ENCODE measurements at regions not wholly inside any gene's neighbourhood (a gene's known extent, or its start where the extent isn't known, plus 50 kb on each side); places are given as distances from the start of the nearest gene placed in this dataset.
"Not testable (repeated sequence)": the region's sequence is repeated elsewhere in the genome, so short reads cannot be mapped to it uniquely, and the experiment has no call there.

DNA sequence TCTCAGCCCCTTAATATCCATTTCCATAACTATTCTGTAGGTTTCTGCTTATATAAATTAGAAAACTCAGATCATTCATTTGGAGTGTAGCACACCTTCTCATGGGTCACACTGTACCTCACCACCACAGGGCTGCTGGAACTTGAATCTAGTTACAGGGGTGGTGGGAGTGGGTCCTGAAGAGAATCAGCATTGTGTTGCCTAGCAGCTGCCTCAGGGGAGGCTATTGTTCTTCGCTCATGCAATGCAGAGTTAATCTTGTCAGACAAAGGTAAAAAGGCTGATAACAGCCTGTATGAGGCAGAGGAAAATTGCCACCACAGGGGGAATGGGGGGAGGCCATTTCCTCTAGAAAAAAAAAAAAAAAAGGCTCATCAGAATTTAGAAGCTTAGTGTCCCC lies 496.0 kb upstream of the ADGRB3 start:
- no peak for DNase-seq

DNA sequence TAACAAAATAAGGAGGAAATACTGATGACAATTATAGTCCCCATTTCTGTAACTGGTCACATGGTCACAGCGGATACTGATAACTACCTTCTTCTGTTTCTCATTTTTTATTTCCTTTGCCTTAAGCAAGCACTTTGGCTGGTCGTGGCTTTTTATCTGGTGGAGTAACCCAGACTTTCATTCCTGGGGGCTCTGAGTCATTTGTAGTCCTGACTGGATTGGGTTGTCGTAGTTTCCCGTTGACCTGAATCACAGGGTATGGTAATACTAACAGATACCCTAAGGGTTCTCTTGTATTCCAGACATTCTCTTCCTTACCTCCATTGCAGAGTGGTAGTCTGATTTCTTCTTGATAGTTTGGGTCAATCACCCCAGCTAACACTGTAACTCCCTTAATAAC lies 500.3 kb upstream of the ADGRB3 start:
- DNase-seq, result no peak

DNA sequence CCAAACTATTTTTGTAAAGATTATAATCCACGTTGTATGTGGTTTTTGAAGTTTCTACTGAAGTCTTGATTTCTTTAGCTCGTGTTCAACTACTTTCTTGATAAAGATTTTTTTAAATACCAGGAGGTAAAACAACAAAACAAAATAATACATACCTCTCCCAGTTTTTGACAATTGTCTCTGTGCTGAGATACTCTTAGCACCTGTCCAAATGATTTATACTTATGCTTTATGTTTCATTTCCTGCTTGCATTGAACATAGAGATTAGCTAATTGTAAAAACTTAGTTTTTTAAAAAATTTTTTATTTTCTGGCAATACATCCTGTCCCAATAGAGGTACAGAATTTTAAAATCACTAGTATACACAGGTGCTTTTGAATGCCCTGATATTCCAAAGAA lies 506.9 kb upstream of the ADGRB3 start:
- DNase-seq, result no peak

DNA sequence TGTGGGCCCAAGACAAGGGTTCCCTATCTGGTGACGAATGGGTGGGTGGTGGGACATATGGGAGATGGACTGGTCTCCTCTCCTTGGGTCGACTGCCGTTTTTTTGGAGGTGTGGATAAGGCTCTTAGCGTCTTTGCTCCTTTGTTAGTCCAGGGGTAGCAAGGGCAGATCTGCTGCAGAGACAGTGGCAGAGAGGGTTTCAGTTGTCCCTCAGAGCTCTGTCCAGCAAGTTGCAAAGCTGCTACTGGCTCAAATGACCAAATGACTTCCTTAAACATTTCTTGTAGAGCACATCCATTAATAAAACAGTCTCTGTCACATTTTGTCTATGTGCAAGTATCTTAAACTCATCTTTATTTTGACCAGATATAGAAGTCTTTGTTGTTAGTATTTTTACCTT lies 508.0 kb upstream of the ADGRB3 start:
- no peak for DNase-seq

DNA sequence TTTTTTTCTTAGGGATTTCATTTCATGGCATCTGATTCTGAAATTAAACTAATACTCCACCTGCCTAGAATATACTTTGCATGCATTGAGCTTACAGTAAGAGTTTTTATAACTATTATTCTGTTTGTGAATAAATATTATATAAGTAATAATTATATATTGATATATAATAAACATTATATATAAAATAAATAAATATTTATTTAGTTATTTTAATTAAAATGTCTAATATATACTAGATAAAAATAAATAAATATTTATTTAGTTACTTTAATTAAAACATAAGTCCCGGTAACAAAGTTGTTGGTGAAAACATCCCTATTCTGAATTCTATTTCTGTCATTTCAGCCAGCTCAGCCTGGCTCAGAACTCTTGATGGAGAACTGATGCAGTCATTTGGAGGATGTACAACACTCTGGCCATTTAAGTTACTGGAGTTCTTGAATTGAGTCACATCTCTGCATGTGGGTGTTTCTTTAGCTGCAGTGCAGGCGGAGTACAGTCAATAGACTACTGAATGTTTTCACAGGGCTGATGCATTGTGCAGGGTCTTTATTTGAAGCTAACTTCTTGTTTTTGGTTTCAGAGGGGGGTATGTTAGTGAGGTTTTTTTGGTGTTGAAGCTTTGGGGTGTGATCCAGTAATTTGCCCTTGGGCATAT lies 508.9 kb upstream of the ADGRB3 start:
- no peak for DNase-seq

DNA sequence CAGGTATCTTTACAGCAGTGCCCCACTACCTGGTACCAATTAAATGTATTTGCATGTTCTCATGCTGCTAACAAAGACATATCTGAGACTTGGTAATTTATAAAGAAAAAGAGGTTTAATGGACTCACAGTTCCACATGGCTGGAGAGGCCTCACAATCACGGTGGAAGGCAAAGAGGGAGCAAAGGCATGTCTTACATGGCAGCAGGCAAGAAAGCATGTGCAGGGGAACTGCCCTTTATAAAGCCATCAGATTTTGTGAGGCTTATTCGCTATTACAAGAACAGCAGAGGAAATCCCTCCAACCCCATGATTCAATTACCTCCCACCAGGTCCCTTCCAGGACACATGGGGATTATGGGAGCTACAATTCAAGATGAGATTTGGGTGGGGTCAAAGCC lies 512.1 kb upstream of the ADGRB3 start:
- not testable (repeated sequence) for DNase-seq

DNA sequence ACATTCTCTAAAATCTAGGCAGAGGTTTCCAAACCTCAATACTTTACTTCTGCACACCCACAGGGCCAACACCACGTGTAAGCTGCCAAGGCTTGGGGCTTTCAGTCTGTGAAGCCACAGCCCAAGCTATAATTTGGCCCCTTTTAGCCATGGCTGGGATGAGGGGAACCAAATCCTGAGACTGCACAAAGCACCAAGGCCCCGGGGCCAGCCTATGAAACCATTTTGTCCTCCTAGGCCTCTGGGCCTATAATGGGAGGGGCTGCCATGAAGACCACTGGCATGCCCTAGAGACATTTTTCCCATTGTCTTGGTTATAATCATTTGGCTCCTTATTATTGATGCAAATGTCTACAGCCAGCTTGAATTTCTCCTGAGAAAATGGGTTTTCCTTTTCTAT lies 513.0 kb upstream of the ADGRB3 start:
- no peak for DNase-seq

DNA sequence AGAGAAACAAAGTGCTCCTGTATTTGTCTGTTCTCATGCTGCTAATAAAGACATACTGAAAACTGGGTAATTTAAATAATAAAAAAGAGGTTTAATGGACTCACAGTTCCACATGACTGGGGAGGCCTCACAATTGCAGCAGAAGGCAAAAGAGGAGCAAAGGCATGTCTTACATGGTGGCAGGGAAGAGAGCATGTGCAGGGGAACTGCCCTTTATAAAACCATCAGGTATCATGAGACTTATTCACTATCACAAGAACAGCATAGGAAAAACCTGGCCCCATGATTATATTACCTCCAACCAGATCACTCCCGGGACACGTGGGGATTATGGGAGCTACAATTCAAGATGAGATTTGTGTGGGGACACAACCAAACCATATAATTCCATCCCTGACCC lies 514.1 kb upstream of the ADGRB3 start:
- not testable (repeated sequence) for DNase-seq

DNA sequence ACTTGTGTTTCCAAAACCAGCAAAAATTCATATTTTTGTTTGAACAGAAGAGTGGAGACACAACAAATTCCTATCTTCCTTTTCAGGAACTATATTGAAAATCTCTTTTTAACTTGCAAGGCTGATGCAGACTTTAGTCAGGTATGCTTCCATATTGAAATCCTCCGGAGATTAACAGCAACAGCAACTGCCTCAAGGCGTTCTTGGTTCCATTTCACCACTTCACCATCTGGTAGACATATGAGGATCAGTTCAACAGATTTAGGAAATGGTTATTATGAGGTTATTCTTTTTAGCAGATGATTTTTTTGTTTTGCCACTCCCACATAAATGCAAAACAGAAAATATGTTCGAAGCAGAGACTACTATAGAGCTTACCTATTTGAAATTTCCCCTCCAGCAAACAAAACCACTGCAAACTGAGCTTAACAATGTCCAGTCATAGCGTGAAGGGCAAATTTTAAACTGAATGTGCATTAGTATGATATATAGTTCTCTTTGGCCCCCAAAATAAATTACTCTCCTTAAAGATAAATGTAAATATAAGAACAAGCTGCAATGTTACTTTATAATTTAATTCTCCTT lies 520.5 kb upstream of the ADGRB3 start:
- no peak for DNase-seq

DNA sequence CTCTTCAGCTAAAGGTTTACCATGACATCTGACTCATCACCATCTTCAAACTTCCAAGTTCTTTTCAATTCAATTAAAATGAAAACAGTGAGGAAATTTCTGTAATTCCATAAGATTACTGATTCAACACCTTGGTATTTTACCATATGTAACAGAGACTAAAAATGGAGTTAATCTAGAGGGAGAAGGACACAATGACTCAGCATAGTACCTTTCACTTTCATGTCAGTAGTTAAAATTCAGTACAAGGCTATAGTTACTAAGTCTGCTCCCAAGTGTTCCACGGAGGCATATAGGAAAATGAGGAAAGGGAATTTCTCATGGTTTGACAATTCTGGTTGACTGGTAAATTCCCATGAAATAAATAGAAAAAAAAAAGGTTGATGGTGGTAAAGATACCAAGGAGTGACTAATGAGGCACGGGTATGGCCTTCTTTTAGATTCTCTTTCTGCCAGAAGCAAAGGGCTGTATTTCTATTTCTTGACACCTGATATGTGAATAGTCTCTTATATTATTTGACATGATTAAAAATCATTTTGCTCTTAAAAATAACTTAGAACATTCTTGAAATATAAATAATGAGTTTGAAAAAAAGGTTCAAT lies 526.7 kb upstream of the ADGRB3 start:
- DNase-seq, result no peak

DNA sequence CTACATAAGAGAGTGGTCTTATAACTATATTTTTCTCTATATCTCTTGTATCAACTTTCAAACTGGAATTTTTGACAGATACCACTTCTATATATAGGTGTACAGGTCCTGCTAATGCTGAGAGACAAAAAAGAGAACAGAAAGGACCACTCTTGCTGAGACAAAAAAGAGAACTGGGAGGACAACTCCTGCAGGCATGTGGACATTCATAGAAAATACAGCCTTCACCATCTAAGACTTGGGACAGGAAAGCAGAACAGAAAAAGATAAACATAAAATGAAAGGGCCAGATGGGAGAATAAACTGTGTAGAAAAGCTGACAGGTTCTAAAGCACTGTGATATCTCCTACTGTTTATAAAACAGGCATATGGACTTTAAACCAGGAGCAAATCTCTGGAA lies 541.0 kb upstream of the ADGRB3 start:
- no peak for DNase-seq

DNA sequence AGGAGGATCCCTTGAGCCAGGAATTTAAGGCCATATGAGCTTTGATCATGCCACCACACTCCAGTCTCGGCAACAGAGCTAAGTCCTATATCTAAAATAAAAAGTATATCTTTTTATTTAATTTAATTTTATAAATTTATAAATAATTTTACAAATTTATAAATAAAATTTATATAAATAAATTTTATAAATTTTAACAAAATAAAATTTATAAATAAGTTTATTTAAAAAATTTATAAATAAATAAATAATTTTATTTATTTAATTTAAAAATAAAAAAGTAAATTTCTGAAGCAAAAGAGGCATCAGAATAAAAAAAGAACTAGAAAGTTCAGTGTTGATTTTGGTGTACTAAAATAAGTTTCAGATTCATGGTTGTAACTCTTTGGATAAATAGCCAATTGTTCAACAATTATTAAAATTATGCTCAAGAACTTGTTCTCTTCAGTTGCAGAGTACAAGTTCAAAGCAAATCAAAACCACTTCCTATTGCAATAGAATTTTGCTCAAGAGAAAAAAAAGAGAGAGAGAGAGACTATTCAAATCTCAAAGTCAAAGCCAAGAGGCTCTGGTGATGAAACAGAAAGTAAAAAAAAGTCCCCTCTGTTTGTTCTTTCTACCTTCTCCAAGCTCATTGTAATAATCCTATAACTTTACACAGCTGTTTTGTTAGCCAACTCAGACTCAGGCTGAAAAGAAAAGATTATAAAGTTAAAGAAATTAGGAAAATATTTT lies 547.5 kb upstream of the ADGRB3 start:
- no peak for DNase-seq

DNA sequence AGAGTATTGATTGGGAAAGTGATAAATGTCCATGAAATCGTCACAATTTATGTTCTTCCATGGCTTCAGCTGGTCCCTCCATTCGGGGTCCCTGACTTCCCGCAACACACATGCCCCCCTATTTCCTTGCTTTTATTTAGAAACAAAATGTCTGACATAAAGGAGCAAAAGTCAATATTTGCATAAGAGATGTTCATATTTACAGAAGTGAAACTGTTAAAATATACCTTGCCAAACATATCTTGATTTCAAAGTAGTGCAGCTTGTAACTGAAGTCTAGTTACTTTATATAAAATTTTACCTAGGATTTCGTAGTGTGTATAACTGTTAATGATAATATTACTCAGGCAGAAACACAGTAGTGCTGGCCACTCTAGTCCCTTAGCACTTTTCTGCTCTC lies 548.9 kb upstream of the ADGRB3 start:
- DNase-seq, result no peak

DNA sequence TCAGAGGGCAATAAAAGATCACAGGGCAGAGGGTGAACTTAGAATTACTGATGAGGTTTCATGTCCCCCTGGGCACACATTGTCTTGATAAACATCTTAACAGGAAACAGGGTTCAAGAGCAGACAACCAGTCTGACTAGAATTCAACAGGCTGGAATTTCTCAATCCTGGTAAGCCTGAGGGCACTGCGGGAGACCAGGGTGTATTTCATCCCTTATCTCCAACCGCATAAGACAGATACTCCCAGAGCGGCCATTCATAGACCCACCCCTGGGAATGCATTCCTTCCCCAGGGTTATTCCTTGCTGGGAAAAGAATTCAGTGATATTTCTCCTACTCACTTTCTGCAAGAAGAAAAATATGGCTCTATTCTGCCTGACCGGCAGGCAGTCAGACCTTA lies 549.5 kb upstream of the ADGRB3 start:
- DNase-seq, result not testable (repeated sequence)

DNA sequence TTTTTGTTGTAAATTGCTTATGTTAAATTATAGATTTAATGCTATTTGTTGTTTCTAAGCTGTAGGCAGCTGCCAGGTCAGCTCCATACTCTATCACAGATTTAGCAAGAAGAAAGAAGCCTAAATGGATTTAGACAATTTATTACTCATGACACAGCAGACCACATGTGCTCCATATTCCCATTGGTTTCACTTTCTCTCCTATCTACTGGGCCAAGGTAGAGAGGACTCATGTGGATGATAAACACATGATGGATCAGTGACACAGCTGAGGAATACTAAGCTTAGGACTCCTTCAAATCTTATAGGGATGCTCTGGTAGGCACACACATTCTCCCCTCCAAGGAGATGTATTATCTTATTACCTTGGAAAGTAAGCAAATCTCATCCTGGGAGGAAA lies 553.0 kb upstream of the ADGRB3 start:
- DNase-seq, result no peak

DNA sequence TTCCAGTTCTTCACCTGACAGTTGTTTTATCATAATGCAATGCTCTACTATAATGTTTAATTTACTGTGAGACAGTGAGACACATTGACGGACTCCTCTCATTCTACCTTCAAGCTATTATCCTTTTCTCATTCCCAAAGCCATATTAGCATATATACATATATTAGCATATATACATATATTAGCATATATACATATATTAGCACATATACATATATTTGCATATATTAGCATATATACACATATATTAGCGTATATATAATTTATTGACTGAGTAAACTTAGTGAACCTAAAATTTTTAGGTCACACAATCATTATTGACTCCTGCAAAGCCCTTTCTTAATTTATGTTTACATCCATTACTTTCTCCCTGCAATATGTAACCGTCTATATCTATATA lies 555.0 kb upstream of the ADGRB3 start:
- DNase-seq, result no peak

DNA sequence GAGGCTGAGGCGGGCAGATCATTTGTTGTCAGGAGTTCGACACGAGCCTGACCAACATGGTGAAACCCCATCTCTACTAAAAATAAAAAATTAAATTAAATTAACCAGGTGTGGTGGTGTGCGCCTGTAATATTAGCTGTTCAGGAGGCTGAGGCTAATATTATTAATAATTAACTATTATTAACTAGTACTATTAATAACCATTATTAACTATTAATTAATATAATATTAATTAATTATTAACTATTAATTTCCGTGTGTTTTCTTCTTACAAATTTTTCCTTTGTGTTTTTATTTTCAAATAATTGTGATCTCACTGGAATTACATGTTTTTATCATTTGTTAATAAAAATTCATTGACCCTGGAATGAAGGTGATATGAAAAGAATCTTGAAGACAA lies 557.4 kb upstream of the ADGRB3 start:
- no peak for DNase-seq

DNA sequence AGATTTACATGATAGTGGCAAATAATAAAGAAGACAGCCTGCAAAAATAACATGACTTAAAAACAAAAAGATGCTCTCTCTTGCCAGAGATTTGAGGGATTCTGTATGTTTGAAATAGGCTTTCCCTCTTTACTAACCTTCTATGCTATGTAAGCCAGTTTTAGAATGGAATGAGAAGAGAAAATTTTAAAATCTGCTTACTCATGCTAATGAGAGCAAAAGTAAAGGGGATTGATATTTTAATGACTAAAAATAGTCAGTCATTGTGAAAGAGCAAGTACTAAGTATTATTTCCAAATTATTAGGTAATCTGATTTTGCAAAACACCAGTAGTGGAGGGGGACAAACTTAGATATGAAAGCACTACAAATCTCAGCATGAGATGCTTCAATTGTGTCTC lies 563.3 kb upstream of the ADGRB3 start:
- no peak for DNase-seq

DNA sequence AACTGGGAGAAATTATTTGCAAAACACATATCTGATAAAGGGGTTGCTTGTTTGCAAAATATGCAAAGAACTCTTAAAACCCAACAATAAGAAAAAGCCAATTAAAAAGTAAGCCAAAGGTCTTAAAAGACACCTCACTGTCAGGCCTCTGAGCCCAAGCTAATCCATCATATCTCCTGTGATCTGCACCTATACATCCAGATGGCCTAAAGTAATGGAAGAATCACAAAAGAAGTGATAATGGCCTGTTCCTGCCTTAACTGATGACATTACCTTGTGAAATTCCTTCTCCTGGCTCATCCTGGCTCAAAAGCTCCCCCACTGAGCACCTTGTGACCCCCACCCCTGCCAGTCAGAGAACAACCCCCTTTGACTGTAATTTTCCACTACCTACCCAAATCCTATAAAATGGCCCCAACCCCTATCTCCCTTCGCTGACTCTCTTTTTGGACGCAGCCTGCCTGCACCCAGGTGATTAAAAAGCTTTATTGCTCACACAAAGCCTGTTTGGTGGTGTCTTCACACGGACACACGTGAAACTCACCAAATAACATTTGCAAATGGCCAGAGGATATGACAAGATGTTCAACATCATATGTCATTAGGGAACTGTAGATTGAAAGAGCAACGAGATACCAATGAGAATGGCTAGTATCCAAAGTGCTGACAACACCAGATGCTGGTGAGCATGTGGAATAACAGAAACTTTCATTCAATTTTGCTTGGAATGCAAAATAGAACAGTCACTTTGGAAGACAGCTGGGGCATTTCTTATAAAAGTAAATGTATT lies 565.0 kb upstream of the ADGRB3 start:
- no peak for DNase-seq

DNA sequence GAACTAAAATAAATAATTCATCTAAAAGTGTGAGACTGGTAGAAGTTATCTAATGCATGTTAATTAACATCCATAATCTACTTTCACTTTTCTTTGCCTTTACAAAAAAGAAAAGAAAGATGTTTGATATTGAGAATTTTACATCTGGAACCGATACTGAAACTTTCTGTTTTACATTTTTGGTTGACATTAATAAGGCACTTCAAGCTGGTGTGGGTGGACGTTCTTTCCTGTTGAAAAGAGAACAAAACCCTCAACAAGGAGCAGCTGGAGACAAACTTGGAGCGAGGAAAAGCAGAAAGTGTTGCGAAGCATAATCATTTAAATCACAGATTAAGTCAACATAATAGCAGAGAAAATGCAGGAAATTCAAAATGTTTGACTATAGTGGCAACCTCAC lies 575.2 kb upstream of the ADGRB3 start:
- no peak for DNase-seq

DNA sequence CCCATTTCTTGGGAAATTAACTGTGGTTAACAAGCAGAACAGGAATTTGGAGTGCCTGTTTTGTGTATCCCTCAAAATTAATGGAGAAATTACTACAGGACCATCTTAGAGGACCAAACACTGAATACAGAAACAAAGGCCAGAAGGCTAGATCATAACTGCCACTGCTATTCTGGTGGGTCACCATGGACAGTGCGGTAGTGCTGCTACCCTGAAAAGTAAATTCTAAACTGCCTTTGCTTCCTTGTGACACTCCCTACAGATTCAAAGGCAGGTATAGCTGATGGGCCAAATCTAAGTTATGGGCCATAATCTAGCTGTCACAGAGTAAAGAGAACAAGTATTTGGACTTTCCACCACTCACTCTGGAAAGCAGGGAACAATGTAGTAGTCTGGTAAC lies 575.8 kb upstream of the ADGRB3 start:
- no peak for DNase-seq

DNA sequence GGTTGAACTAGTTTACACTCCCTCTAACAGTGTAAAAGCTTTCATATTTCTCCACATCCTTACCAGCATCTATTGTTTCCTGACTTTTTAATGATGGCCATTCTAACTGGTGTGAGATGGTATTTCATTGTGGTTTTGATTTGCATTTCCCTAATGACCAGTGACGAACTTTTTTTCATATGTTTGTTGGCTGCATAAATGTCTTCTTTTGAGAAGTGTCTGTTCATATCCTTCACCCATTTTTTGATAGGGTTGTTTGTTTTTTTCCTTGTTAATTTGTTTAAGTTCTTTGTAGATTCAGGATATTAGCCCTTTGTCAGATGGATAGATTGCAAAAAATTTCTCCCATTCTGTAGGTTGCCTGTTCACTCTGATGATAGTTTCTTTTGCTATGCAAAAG lies 578.5 kb upstream of the ADGRB3 start:
- not testable (repeated sequence) for DNase-seq

DNA sequence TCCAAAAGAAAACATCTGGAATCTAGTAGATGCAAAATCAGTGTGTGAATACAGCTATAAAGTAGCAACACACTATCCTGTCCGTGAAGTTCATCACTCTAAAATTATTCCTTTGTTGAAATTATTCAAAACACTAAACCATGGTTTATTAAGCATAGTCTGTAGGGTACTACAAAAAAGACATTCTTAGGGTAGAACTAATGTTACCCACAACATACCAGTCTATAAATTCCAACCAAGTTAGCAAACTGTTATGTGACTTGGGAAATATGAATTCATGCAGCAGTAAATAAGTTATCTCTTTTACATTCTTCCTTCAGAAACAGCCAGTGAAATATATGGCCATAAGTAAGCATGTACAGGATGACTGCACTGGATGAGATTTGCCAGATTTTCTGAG lies 580.3 kb upstream of the ADGRB3 start:
- no peak for DNase-seq
